GM23248 (cell line): ENCODE measurements at regions not wholly inside any gene's neighbourhood (a gene's known extent, or its start where the extent isn't known, plus 50 kb on each side); places are given as distances from the start of the nearest gene placed in this dataset.

ENCODE experiments used
- EZH2 ChIP-seq: fragments of 200-600 bp; sonication (generic); IDR thresholded peaks from 2 replicates; pipeline ENCODE4 v1.6.1; 2018; ENCODE audit warnings: antibody characterized with exemption, mild to moderate bottlenecking; ENCODE audit not compliant: insufficient read depth, poor library complexity, severe bottlenecking
- EZH2phosphoT487 ChIP-seq: fragments of 200-600 bp; sonication (generic); IDR thresholded peaks from 2 replicates; pipeline ENCODE4 v1.6.1; 2018; ENCODE audit warnings: antibody characterized with exemption, moderate library complexity, mild to moderate bottlenecking, low read depth; ENCODE audit not compliant: insufficient read depth

DNA sequence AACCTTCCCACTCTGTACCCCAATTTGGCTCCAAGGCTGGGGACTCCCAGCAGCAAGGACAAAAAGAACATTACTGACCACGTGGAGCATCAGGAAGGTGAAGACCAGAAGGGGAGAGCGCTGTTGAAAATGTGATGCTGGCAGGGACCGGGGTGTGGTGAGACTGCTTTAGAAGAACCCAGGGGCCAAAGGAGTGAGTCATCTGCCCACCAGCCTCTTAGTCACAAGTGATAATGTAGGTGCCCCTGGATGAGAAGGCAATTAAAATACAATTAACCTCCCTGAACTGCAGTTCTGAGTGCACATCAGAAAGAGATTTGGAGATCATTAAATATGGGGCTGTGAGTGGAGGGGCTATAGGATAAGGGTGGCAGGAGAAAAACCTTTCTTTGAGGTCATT is 366.6 kb upstream of the CCL2 start:
- TF ChIP-seq EZH2 = no peak
- no peak for TF ChIP-seq EZH2phosphoT487
